OCI-LY3 (cell line): ENCODE measurements at regions not wholly inside any gene's neighbourhood (a gene's known extent, or its start where the extent isn't known, plus 50 kb on each side); places are given as distances from the start of the nearest gene placed in this dataset.

ENCODE experiments used
- H2AFZ ChIP-seq: fragments of 200-600, 300-600 bp; shearing (Covaris generic); 2 replicates; pipeline ENCODE4 v1.6.0; 2014; ENCODE audit warnings: antibody characterized with exemption, low read depth, low read length
- H3K27ac ChIP-seq: fragments of 200-600, 300-600 bp; sonication (generic); 2 replicates; pipeline ENCODE4 v1.5.1; 2014; ENCODE audit warnings: mild to moderate bottlenecking, low read length, moderate library complexity, mixed read lengths
- H3K27me3 ChIP-seq: fragments of 200-600, 300-600 bp; sonication (generic); 2 replicates; pipeline ENCODE4 v1.6.1; 2014; ENCODE audit warnings: low read depth, low read length, mixed read lengths
- H3K36me3 ChIP-seq: fragments of 200-600, 300-600 bp; sonication (generic); replicated peaks from 2 replicates; pipeline ENCODE3; 2014; ENCODE audit warnings: low read depth, low read length, mixed read lengths
- H3K4me1 ChIP-seq: fragments of 300-600, 200-600 bp; sonication (generic); 2 replicates; pipeline ENCODE4 v1.6.1; 2014; ENCODE audit warnings: low read length, mixed read lengths
- H3K4me2 ChIP-seq: fragments of 200-600, 300-600 bp; sonication (generic); 2 replicates; pipeline ENCODE4 v1.6.1; 2014; ENCODE audit warnings: low read length, mixed read lengths
- H3K4me3 ChIP-seq: fragments of 300-600, 200-600 bp; sonication (generic); 2 replicates; pipeline ENCODE4 v1.5.1; 2014; ENCODE audit warnings: antibody characterized with exemption, mild to moderate bottlenecking, low read length, moderate library complexity
- H3K79me2 ChIP-seq: fragments of 300-600, 200-600 bp; shearing (Covaris generic); 2 replicates; pipeline ENCODE4 v1.6.1; 2014; ENCODE audit warnings: mild to moderate bottlenecking, low read length, mixed read lengths
- H3K9ac ChIP-seq: fragments of 300-600, 200-600 bp; shearing (Covaris generic); 2 replicates; pipeline ENCODE4 v1.6.0; 2014; ENCODE audit warnings: mild to moderate bottlenecking, low read length, moderate library complexity
- H3K9me3 ChIP-seq: fragments of 200-600, 300-600 bp; shearing (Covaris generic); 2 replicates; pipeline ENCODE4 v1.6.1; 2014; ENCODE audit warnings: low read length, mixed read lengths; ENCODE audit not compliant: insufficient read depth
- H4K20me1 ChIP-seq: fragments of 200-600, 300-600 bp; sonication (generic); 2 replicates; pipeline ENCODE4 v1.6.1; 2016; ENCODE audit warnings: low read length, mixed read lengths; ENCODE audit not compliant: insufficient read depth
- EZH2phosphoT487 ChIP-seq: fragments of 200-600 bp; shearing (Covaris generic); IDR thresholded peaks from 2 replicates; pipeline ENCODE4 v1.6.1; 2018; ENCODE audit warnings: antibody characterized with exemption, mixed run types, low read depth
- TF ChIP-seq, protein P1 (sequence below): fragments of 200-600, 300-600 bp; sonication (generic); IDR thresholded peaks from 2 replicates; pipeline ENCODE4 v1.5.1; 2014; ENCODE audit warnings: antibody characterized with exemption, low read length, low read depth

DNA sequence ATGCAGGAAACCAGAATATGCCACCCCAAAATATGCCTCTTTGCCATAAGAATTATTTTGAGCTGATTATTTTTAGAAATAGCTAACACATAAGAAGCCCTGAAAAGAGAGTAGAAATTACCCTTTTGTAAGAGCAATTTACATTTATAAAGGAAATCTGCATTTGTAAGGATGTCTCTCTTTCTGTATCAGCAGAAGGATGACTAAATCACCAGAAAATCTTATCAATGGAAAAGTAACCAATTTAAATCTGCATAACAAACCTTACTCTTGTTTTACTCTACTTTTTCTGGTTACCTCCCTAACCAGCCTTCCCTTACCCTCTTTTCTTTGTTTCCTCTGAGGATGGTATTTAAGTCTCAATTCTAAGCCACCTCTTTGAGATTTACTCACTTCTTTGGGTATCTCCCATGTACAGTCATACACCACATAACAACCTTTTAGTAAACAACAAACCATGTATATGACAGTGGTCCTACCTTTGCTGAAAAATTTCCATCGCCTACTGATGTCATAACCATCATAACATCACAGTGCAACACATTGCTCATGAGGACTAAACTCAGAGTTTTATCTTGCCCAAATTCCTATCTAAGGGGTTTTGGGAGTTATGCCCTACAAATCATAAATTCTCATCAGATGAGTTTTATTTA is 126.6 kb upstream of the PLPPR4 start:
- Histone ChIP-seq H3K27me3 (no peaks in the 10 kb centered on the region), H3K4me3 (no peak overlapping the region), H3K79me2 (no peaks in the 10 kb centered on the region), H2AFZ (no peak overlapping the region), H3K9ac (no peak overlapping the region), H3K4me1 (no peaks in the 10 kb centered on the region), H3K27ac (no peak overlapping the region), H3K36me3 (no peaks in the 10 kb centered on the region), H4K20me1 (no peaks in the 10 kb centered on the region), H3K4me2 (no peak overlapping the region), H3K9me3 (no peaks in the 10 kb centered on the region)
- TF ChIP-seq EZH2phosphoT487 = no peak
- TF ChIP-seq, protein P1, sequence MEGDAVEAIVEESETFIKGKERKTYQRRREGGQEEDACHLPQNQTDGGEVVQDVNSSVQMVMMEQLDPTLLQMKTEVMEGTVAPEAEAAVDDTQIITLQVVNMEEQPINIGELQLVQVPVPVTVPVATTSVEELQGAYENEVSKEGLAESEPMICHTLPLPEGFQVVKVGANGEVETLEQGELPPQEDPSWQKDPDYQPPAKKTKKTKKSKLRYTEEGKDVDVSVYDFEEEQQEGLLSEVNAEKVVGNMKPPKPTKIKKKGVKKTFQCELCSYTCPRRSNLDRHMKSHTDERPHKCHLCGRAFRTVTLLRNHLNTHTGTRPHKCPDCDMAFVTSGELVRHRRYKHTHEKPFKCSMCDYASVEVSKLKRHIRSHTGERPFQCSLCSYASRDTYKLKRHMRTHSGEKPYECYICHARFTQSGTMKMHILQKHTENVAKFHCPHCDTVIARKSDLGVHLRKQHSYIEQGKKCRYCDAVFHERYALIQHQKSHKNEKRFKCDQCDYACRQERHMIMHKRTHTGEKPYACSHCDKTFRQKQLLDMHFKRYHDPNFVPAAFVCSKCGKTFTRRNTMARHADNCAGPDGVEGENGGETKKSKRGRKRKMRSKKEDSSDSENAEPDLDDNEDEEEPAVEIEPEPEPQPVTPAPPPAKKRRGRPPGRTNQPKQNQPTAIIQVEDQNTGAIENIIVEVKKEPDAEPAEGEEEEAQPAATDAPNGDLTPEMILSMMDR = no peak

DNA sequence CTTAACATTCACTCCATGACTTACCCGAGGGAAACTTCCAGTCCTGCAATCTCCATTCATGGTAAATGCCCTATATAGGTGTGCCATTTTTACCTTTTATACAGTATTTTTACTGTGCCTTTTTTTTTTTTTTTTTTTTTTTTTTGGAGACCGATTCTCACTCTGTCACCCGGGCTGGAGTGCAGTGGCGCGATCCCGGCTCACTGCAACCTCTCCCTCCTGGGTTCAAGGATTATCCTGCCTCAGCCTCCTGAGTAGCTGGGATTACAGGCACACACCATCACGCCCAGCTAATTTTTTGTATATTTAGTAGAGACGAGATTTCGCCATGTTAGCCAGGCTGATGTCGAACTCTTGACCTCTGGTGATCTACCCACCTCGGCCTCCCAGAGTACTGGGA is 124.4 kb upstream of the PLPPR4 start:
- Histone ChIP-seq H3K27me3 (no peaks in the 10 kb centered on the region), H3K9ac (no peak overlapping the region)

DNA sequence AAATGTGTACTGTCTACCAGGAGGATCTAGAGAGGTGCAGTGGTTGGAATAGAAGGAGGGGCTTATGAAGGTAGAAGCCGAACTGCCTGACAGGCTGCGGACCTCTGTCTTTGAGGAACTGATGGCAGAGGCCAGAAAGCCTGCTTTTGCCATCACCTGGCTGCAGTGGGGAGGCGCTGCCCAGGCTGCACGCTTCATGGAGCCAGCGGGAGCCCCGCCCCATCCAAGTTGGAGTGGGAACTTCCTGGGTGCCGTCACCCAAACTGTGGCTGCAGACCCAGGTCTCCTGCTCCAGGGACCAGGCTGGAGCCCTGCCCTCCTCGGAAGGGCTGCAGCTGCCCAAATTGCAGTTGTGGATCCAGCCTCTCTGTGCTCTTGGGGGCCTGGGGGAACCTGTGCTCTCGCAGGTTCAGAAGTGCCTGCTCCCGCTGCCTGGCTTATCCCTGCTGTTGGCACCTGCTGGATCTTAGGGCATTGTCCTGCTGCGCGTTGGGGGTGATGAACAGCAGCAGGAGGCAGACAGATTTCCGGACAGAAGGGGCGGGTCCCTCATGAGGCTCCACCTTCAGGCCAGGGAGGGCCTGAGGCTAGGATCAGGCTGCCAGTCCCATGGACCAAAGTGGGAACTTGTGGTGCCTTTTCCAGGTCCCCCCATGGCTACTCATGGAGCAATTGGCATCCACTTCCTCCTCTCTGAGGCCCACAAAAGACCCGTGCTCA is 118.0 kb upstream of the PLPPR4 start:
- H4K20me1 ChIP-seq = no peaks in the 10 kb centered on the region
- H3K9me3 ChIP-seq = no peaks in the 10 kb centered on the region
- no peak overlapping the region for H3K4me3 ChIP-seq
- no peak for TF ChIP-seq EZH2phosphoT487
- TF ChIP-seq, protein P1 = no peak
- no peak overlapping the region for H3K9ac ChIP-seq
- no peaks in the 10 kb centered on the region for H3K36me3 ChIP-seq
- H3K79me2 ChIP-seq = no peaks in the 10 kb centered on the region
- no peaks in the 10 kb centered on the region for H3K27me3 ChIP-seq
- no peak overlapping the region for H3K4me2 ChIP-seq
- H2AFZ ChIP-seq = no peak overlapping the region
- no peaks in the 10 kb centered on the region for H3K4me1 ChIP-seq
- H3K27ac ChIP-seq = no peak overlapping the region

More for the DNA sequence above, 124.4 kb upstream of the PLPPR4 start:
- H3K4me2 ChIP-seq = no peak overlapping the region
- no peak overlapping the region for H3K4me3 ChIP-seq
- H3K79me2 ChIP-seq = no peaks in the 10 kb centered on the region
- no peaks in the 10 kb centered on the region for H3K4me1 ChIP-seq
- no peak overlapping the region for H2AFZ ChIP-seq
- H4K20me1 ChIP-seq = no peaks in the 10 kb centered on the region
- H3K27ac ChIP-seq = no peak overlapping the region
- TF ChIP-seq, protein P1 = no peak
- no peak for TF ChIP-seq EZH2phosphoT487
- no peaks in the 10 kb centered on the region for H3K36me3 ChIP-seq
- no peaks in the 10 kb centered on the region for H3K9me3 ChIP-seq

DNA sequence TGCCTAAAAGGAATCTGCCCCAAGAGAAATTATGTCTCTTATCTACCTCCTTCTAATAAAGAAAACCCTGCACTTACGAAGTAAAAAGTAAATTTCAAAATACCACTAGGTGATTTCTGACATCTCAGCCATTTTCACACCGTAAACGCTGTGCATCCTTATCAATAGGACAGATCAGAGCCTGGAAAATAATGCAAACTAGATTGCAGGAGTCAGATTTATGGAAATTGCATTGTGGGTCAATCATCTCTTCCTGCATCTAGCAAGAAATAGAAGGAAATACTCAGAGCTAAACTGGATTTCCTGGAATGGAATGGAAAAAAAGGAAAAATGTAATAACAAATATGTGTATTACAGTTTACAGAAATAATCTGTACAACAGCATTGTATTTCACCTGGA is 114.3 kb upstream of the PLPPR4 start:
- H3K36me3 ChIP-seq = no peaks in the 10 kb centered on the region
- no peaks in the 10 kb centered on the region for H3K27me3 ChIP-seq
- H3K4me1 ChIP-seq = no peaks in the 10 kb centered on the region
- no peak for TF ChIP-seq EZH2phosphoT487
- TF ChIP-seq, protein P1 = no peak
- no peak overlapping the region for H2AFZ ChIP-seq
- H3K79me2 ChIP-seq = no peaks in the 10 kb centered on the region
- H3K9me3 ChIP-seq = no peaks in the 10 kb centered on the region
- H3K4me3 ChIP-seq = no peak overlapping the region
- H3K27ac ChIP-seq = no peak overlapping the region
- H3K9ac ChIP-seq = no peak overlapping the region
- no peak overlapping the region for H3K4me2 ChIP-seq
- H4K20me1 ChIP-seq = no peaks in the 10 kb centered on the region
